Dermis blood vessel endothelial cell (primary cell): ENCODE measurements at regions not wholly inside any gene's neighbourhood (a gene's known extent, or its start where the extent isn't known, plus 50 kb on each side); places are given as distances from the start of the nearest gene placed in this dataset.
A peak's percentile ranks its signal among the peaks of the same experiment; 100 is the strongest.

ENCODE experiments used
- DNase-seq: peaks from one replicate; pipeline ENCODE4 v3.0.0; 2010

- no peak for DNase-seq
Observed at GRCh38 chr9:23598994-23599393, 227.0 kb downstream of the ELAVL2 start.

GRCh38 chr9:23603311-23603710, 222.7 kb downstream of the ELAVL2 start:
- DNase-seq = no peak

- no peak for DNase-seq
Observed at GRCh38 chr9:23606107-23606506, 219.9 kb downstream of the ELAVL2 start.

GRCh38 chr9:23608456-23608855, 217.6 kb downstream of the ELAVL2 start:
- no peak for DNase-seq

- peak; percentile 49 for DNase-seq
Observed at GRCh38 chr9:23611869-23612268, 214.2 kb downstream of the ELAVL2 start.

- DNase-seq = no peak
Observed at GRCh38 chr9:23615569-23615968, 210.5 kb downstream of the ELAVL2 start.

GRCh38 chr9:23621188-23621587, 204.9 kb downstream of the ELAVL2 start:
- DNase-seq = no peak

GRCh38 chr9:23621924-23622323, 204.1 kb downstream of the ELAVL2 start:
- peak; percentile 58 for DNase-seq

GRCh38 chr9:23622396-23622795, 203.6 kb downstream of the ELAVL2 start:
- peak; percentile 1 for DNase-seq

- no peak for DNase-seq
Observed at GRCh38 chr9:23630488-23630887, 195.6 kb downstream of the ELAVL2 start.

- no peak for DNase-seq
Observed at GRCh38 chr9:23635276-23635675, 190.8 kb downstream of the ELAVL2 start.

GRCh38 chr9:23636199-23636598, 189.8 kb downstream of the ELAVL2 start:
- no peak for DNase-seq

GRCh38 chr9:23638011-23638410, 188.0 kb downstream of the ELAVL2 start:
- DNase-seq = no peak

- DNase-seq = no peak
Observed at GRCh38 chr9:23638837-23639426, 187.1 kb downstream of the ELAVL2 start.
